Skeletal muscle satellite cell (primary cell): ENCODE measurements at regions not wholly inside any gene's neighbourhood (a gene's known extent, or its start where the extent isn't known, plus 50 kb on each side); places are given as distances from the start of the nearest gene placed in this dataset.
"Not testable (repeated sequence)": the region's sequence is repeated elsewhere in the genome, so short reads cannot be mapped to it uniquely, and the experiment has no call there.

ENCODE experiments used
- H3K27me3 ChIP-seq: 2 replicates; pipeline ENCODE4 v1.7.0; 2013; ENCODE audit warnings: low read length; ENCODE audit not compliant: control insufficient read depth, insufficient read depth
- H3K36me3 ChIP-seq: 2 replicates; pipeline ENCODE4 v1.7.0; 2013; ENCODE audit warnings: mild to moderate bottlenecking, control low read depth, low read length; ENCODE audit not compliant: insufficient read depth
- H3K4me1 ChIP-seq: 2 replicates; pipeline ENCODE4 v1.7.0; 2013; ENCODE audit warnings: low read length; ENCODE audit not compliant: control insufficient read depth, insufficient read depth
- H3K4me2 ChIP-seq: 2 replicates; pipeline ENCODE4 v1.7.0; 2013; ENCODE audit warnings: mild to moderate bottlenecking, low read length
- H3K4me3 ChIP-seq: 2 replicates; pipeline ENCODE4 v1.7.0; 2013; ENCODE audit warnings: low read length
- H3K9ac ChIP-seq: 2 replicates; pipeline ENCODE4 v1.7.0; 2013; ENCODE audit warnings: mild to moderate bottlenecking, low read depth, low read length, moderate library complexity
- H3K9me3 ChIP-seq: replicated peaks from 2 replicates; pipeline ENCODE4 v1.7.0; 2013; ENCODE audit warnings: mild to moderate bottlenecking, control low read depth, low read length

DNA sequence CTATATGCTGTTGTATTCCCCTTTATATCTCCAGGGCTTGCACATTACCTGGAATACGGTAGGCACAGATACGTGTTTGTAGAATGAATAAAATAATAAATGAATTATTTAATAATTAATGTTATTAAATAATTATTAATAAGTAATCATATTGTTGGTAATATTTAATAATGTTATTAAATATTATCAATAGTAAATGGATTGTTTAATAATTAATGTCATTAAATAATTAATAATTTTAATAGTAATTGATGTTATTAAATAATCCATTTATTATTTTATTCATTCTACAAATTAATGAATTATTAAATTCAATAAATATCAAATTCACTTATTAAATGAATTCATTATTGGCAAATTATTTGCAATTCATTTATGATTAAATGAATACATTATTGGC lies 175.1 kb downstream of the MATN1 start:
- Histone ChIP-seq H3K4me2 (no peak overlapping the region), H3K27me3 (no peaks in the 10 kb centered on the region), H3K9me3 (no peaks in the 10 kb centered on the region), H3K4me1 (no peaks in the 10 kb centered on the region), H3K36me3 (no peaks in the 10 kb centered on the region), H3K4me3 (no peak overlapping the region), H3K9ac (no peak overlapping the region)

- H3K9me3 ChIP-seq, H3K9ac ChIP-seq, H3K4me2 ChIP-seq, H3K36me3 ChIP-seq, H3K27me3 ChIP-seq, H3K4me3 ChIP-seq, H3K4me1 ChIP-seq: not testable (repeated sequence)
These were observed 176.1 kb downstream of the MATN1 start for GRCh38 chr1:30547326-30547725.

DNA sequence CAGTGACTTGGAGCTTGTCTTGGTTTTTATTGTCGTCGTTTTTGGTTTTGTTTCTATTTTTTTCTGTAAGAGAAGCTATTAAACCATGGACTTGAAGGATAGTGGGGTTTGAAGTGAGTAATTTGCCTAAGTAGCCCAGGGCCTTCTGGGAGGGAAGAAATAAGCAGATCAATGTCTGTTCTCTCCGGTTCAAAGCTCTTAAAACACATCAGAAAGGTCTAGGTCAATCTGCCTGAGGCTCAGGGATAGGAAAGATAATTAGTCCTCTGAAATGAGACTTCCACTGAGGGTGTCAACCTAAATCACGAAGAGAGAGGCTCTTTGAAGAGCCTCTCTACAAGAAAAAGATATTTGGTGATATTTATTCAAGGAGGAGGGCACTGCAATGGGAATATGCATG lies 178.0 kb downstream of the MATN1 start:
- H3K36me3 ChIP-seq = no peaks in the 10 kb centered on the region
- no peak overlapping the region for H3K4me3 ChIP-seq
- H3K9me3 ChIP-seq = no peaks in the 10 kb centered on the region
- H3K4me1 ChIP-seq = no peaks in the 10 kb centered on the region
- no peak overlapping the region for H3K4me2 ChIP-seq
- H3K27me3 ChIP-seq = no peaks in the 10 kb centered on the region
- no peak overlapping the region for H3K9ac ChIP-seq

DNA sequence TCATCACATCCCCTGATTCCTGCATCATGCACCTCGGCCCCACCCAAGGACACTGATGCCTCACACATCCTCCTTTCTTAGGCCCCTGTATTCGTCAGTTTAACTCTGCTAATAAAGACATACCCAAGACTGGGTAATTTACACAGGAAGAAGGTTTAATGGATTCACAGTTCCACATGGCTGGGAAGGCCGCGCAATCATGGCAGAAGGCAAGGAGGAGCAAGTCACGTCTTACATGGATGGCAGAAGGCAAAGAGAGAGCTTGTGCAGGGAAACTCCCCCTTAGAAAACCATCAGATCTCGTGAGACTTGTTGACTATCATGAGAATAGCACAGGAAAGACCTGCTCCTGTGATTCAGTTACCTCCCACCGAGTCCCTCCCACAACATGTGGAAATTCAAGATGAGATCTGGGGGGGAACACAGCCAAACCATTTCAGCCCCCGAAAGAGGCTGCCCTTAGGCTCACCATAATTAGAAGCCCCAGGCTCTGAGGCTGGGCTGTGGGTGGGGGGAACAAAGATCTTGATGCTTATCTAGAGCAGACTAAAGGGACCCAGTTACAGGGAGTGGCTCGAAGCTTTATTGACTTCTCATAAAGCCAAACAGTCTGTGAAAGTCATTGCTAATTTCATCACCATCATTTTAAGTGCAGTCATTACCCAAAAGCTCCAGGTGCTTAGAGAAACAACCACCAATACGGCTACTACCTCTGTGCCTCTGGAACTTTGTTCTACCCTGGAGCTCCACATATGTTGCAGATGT lies 181.5 kb downstream of the MATN1 start:
- no peak overlapping the region for H3K4me2 ChIP-seq
- no peak overlapping the region for H3K9ac ChIP-seq
- H3K4me3 ChIP-seq = no peak overlapping the region
- H3K9me3 ChIP-seq = no peaks in the 10 kb centered on the region
- no peaks in the 10 kb centered on the region for H3K4me1 ChIP-seq
- H3K36me3 ChIP-seq = no peaks in the 10 kb centered on the region
- H3K27me3 ChIP-seq = no peaks in the 10 kb centered on the region

- no peak overlapping the region for H3K9ac ChIP-seq
- no peaks in the 10 kb centered on the region for H3K36me3 ChIP-seq
- no peak overlapping the region for H3K4me2 ChIP-seq
- no peaks in the 10 kb centered on the region for H3K4me1 ChIP-seq
- no peak overlapping the region for H3K4me3 ChIP-seq
- no peaks in the 10 kb centered on the region for H3K9me3 ChIP-seq
- H3K27me3 ChIP-seq = no peaks in the 10 kb centered on the region
These were observed 182.7 kb downstream of the MATN1 start for GRCh38 chr1:30540611-30541192.

GRCh38 chr1:30539884-30540283 lies 183.5 kb downstream of the MATN1 start:
- no peaks in the 10 kb centered on the region for H3K9me3 ChIP-seq
- H3K9ac ChIP-seq = no peak overlapping the region
- H3K4me1 ChIP-seq = no peaks in the 10 kb centered on the region
- H3K27me3 ChIP-seq = no peaks in the 10 kb centered on the region
- H3K36me3 ChIP-seq = no peaks in the 10 kb centered on the region
- no peak overlapping the region for H3K4me2 ChIP-seq
- H3K4me3 ChIP-seq = no peak overlapping the region

- Histone ChIP-seq H3K9me3 (no peaks in the 10 kb centered on the region), H3K4me3 (no peak overlapping the region), H3K36me3 (no peaks in the 10 kb centered on the region), H3K27me3 (no peaks in the 10 kb centered on the region), H3K9ac (no peak overlapping the region), H3K4me1 (no peaks in the 10 kb centered on the region), H3K4me2 (no peak overlapping the region)
These were observed 184.2 kb downstream of the MATN1 start for GRCh38 chr1:30538993-30539867.

GRCh38 chr1:30538226-30538992 lies 185.0 kb downstream of the MATN1 start:
- H3K36me3 ChIP-seq = no peaks in the 10 kb centered on the region
- no peaks in the 10 kb centered on the region for H3K9me3 ChIP-seq
- H3K9ac ChIP-seq = no peak overlapping the region
- no peaks in the 10 kb centered on the region for H3K4me1 ChIP-seq
- no peak overlapping the region for H3K4me3 ChIP-seq
- no peaks in the 10 kb centered on the region for H3K27me3 ChIP-seq
- no peak overlapping the region for H3K4me2 ChIP-seq

GRCh38 chr1:30537279-30537678 lies 186.1 kb downstream of the MATN1 start:
- Histone ChIP-seq H3K9me3 (no peaks in the 10 kb centered on the region), H3K9ac (no peak overlapping the region), H3K4me1 (no peaks in the 10 kb centered on the region), H3K4me3 (no peak overlapping the region), H3K36me3 (no peaks in the 10 kb centered on the region), H3K4me2 (no peak overlapping the region), H3K27me3 (no peaks in the 10 kb centered on the region)

DNA sequence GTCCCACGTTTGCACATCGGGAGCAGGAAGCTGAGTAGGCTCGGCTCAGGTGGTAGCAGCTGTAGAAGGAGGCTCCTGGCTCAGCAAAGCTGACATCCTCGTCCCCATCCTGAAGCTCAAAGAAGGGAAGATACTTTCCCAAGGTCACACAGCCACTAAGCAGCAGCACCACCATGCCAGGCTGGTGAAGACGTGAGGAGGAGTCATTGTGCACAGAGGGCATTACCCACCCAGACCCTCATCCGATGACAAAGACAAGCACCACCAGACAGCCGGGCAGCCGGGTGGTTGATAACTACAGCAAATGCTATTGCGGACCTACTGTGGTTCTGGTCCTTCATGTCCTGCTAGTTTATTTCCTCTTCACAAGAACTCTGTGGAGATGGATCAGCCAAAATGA lies 186.9 kb downstream of the MATN1 start:
- no peaks in the 10 kb centered on the region for H3K27me3 ChIP-seq
- no peaks in the 10 kb centered on the region for H3K36me3 ChIP-seq
- no peak overlapping the region for H3K4me2 ChIP-seq
- no peaks in the 10 kb centered on the region for H3K4me1 ChIP-seq
- no peak overlapping the region for H3K9ac ChIP-seq
- H3K4me3 ChIP-seq = no peak overlapping the region
- H3K9me3 ChIP-seq = no peaks in the 10 kb centered on the region
